Endodermal cell (in vitro differentiated cells): ENCODE measurements at regions not wholly inside any gene's neighbourhood (a gene's known extent, or its start where the extent isn't known, plus 50 kb on each side); places are given as distances from the start of the nearest gene placed in this dataset.

Source experiments
- DNase-seq: peaks from one replicate; pipeline ENCODE4 v3.0.0-alpha.2; 2017
- H3K27ac ChIP-seq: 2 replicates; pipeline ENCODE4 v1.5.1; 2013; ENCODE audit warnings: mild to moderate bottlenecking, low read depth, low read length, moderate library complexity
- H3K27me3 ChIP-seq: 2 replicates; pipeline ENCODE4 v1.6.1; 2013; ENCODE audit warnings: mild to moderate bottlenecking, low read length, moderate library complexity; ENCODE audit not compliant: insufficient read depth, control insufficient read depth, poor library complexity, severe bottlenecking
- H3K36me3 ChIP-seq: 2 replicates; pipeline ENCODE4 v1.7.0; 2013; ENCODE audit warnings: mild to moderate bottlenecking, low read length, moderate library complexity; ENCODE audit not compliant: control insufficient read depth, insufficient read depth
- H3K4me1 ChIP-seq: one replicate; pipeline ENCODE4 v1.7.0; 2013; ENCODE audit warnings: low read length; ENCODE audit not compliant: control insufficient read depth, insufficient read depth
- H3K4me3 ChIP-seq: 2 replicates; pipeline ENCODE4 v1.5.1; 2013; ENCODE audit warnings: mild to moderate bottlenecking, low read length, moderate library complexity
- H3K9ac ChIP-seq: 2 replicates; pipeline ENCODE4 v1.6.1; 2013; ENCODE audit warnings: mild to moderate bottlenecking, low read length, moderate library complexity; ENCODE audit not compliant: poor library complexity, severe bottlenecking; ENCODE audit errors: extremely low read depth
- H3K9me3 ChIP-seq: 2 replicates; pipeline ENCODE4 v1.6.1; 2013; ENCODE audit warnings: mild to moderate bottlenecking, low read length, moderate library complexity; ENCODE audit not compliant: control insufficient read depth
- H3K27ac Mint-ChIP-seq: 2 replicates; pipeline ENCODE4 v1.8.0; 2020; ENCODE audit warnings: mixed read lengths
- H3K27me3 Mint-ChIP-seq: 2 replicates; pipeline ENCODE4 v1.8.0; 2021; ENCODE audit warnings: mild to moderate bottlenecking, mixed read lengths; ENCODE audit not compliant: insufficient read depth
- H3K36me3 Mint-ChIP-seq: 2 replicates; pipeline ENCODE4 v1.8.0; 2020; ENCODE audit warnings: low read depth, mixed read lengths
- H3K4me1 Mint-ChIP-seq: 2 replicates; pipeline ENCODE4 v1.8.0; 2020; ENCODE audit warnings: mixed read lengths
- H3K4me3 Mint-ChIP-seq: 2 replicates; pipeline ENCODE4 v1.8.0; 2020; ENCODE audit warnings: mild to moderate bottlenecking, moderate library complexity, mixed read lengths
- H3K9me3 Mint-ChIP-seq: 2 replicates; pipeline ENCODE4 v1.8.0; 2020; ENCODE audit warnings: mild to moderate bottlenecking, mixed read lengths
- WGBS, 2 experiments: methylation state at CpG; one replicate each; pipeline versions ENCODE4 v1.1.5 to v1.1.7; 2013; ENCODE audit warnings: missing lambda C conversion rate in 2 of 2, mixed read lengths in 1 of 2; ENCODE audit not compliant: insufficient coverage in 1 of 2, insufficient read length in 1 of 2; 5-methylcytosine and 5-hydroxymethylcytosine counted together
- TF ChIP-seq, protein P1 (sequence below): fragments of 200-600 bp; sonication (generic); conservative IDR thresholded peaks from 2 replicates; pipeline ENCODE4 v1.5.0; 2021; ENCODE audit warnings: antibody characterized with exemption, mild to moderate bottlenecking

- Mint-ChIP-seq H3K9me3 (peaks cover 48% of the 10 kb centered on the region), H3K4me3 (no peak overlapping the region), H3K27ac (no peak overlapping the region), H3K4me1 (peaks cover 2% of the 10 kb centered on the region), H3K27me3 (no peaks in the 10 kb centered on the region), H3K36me3 (peaks cover 49% of the 10 kb centered on the region)
- TF ChIP-seq, protein P1, sequence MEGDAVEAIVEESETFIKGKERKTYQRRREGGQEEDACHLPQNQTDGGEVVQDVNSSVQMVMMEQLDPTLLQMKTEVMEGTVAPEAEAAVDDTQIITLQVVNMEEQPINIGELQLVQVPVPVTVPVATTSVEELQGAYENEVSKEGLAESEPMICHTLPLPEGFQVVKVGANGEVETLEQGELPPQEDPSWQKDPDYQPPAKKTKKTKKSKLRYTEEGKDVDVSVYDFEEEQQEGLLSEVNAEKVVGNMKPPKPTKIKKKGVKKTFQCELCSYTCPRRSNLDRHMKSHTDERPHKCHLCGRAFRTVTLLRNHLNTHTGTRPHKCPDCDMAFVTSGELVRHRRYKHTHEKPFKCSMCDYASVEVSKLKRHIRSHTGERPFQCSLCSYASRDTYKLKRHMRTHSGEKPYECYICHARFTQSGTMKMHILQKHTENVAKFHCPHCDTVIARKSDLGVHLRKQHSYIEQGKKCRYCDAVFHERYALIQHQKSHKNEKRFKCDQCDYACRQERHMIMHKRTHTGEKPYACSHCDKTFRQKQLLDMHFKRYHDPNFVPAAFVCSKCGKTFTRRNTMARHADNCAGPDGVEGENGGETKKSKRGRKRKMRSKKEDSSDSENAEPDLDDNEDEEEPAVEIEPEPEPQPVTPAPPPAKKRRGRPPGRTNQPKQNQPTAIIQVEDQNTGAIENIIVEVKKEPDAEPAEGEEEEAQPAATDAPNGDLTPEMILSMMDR: no peak
- peaks cover 54% of the 10 kb centered on the region for H3K9me3 ChIP-seq
- no peaks in the 10 kb centered on the region for H3K4me1 ChIP-seq
- no peaks in the 10 kb centered on the region for H3K36me3 ChIP-seq
- no peak overlapping the region for H3K27ac ChIP-seq
- H3K27me3 ChIP-seq: no peaks in the 10 kb centered on the region
- 92% methylated on average over 11 to 15 of the region's 15 CpGs for WGBS, 2 experiments
- H3K9ac ChIP-seq: no peak overlapping the region
- no peak overlapping the region for H3K4me3 ChIP-seq
- no peak for DNase-seq
Measured at GRCh38 chr11:96635655-96636054, 245.8 kb downstream of the JRKL start.

DNA sequence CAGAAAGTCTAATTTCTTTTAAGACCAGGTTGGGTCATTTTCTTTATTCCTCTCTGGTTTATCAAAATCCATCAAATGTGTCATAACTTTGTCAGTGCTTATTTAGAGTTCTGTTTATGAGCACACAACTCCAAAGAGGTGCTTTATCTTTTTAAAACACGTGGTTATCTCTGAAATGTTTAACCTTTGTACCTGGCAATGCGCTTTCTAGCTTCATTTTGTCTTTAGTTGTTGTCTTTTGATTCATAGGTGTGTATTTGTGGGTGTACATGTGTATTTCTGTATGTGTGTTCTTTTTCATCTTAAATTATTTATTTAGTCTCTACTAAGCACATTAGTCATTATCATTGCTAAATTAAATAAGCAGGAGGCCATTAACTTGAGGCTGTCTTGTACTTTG lies 251.4 kb downstream of the JRKL start:
- no peak overlapping the region for H3K27ac ChIP-seq
- DNase-seq: no peak
- H3K36me3 ChIP-seq: peaks cover 15% of the 10 kb centered on the region
- Mint-ChIP-seq H3K27ac (no peak overlapping the region), H3K4me3 (no peak overlapping the region), H3K27me3 (no peaks in the 10 kb centered on the region), H3K4me1 (peaks cover 18% of the 10 kb centered on the region), H3K36me3 (peaks cover 59% of the 10 kb centered on the region), H3K9me3 (peaks cover 55% of the 10 kb centered on the region)
- WGBS, 2 experiments: 88% methylated on average over 2 of the region's 2 CpGs; no CpG with 5 or more reads in 1 of the 2 experiments
- H3K9me3 ChIP-seq: peaks cover 64% of the 10 kb centered on the region
- no peaks in the 10 kb centered on the region for H3K27me3 ChIP-seq
- TF ChIP-seq, protein P1: no peak
- peaks cover 4% of the 10 kb centered on the region for H3K4me1 ChIP-seq
- H3K4me3 ChIP-seq: peak overlapping the region; percentile 54
- no peak overlapping the region for H3K9ac ChIP-seq

- H3K36me3 Mint-ChIP-seq: peaks cover 46% of the 10 kb centered on the region
- H3K9me3 Mint-ChIP-seq: peaks cover 43% of the 10 kb centered on the region
- WGBS, 2 experiments: 95% methylated on average over 1 of the region's 1 CpG; no CpG with 5 or more reads in 1 of the 2 experiments
- no peak overlapping the region for H3K27ac ChIP-seq
- H3K4me1 Mint-ChIP-seq: peaks cover 28% of the 10 kb centered on the region
- peak overlapping the region; percentile 45 for H3K4me3 ChIP-seq
- H3K9me3 ChIP-seq: peaks cover 58% of the 10 kb centered on the region
- TF ChIP-seq, protein P1: no peak
- no peaks in the 10 kb centered on the region for H3K27me3 Mint-ChIP-seq
- no peaks in the 10 kb centered on the region for H3K27me3 ChIP-seq
- H3K4me1 ChIP-seq: peaks cover 4% of the 10 kb centered on the region
- no peak overlapping the region for H3K4me3 Mint-ChIP-seq
- H3K36me3 ChIP-seq: peaks cover 15% of the 10 kb centered on the region
- no peak overlapping the region for H3K9ac ChIP-seq
- no peak for DNase-seq
- no peak overlapping the region for H3K27ac Mint-ChIP-seq
Measured at GRCh38 chr11:96642583-96642982, 252.8 kb downstream of the JRKL start.
